Mesendoderm (in vitro differentiated cells): ENCODE measurements at regions not wholly inside any gene's neighbourhood (a gene's known extent, or its start where the extent isn't known, plus 50 kb on each side); places are given as distances from the start of the nearest gene placed in this dataset.

ENCODE experiments used
- DNase-seq: peaks from one replicate; pipeline ENCODE4 v3.0.0; 2013
- H2AK5ac ChIP-seq: 2 replicates; pipeline ENCODE4 v1.6.1; 2013; ENCODE audit warnings: low read length, inconsistent platforms
- H2BK120ac ChIP-seq: 2 replicates; pipeline ENCODE4 v1.6.1; 2013; ENCODE audit warnings: low read depth, mild to moderate bottlenecking, low read length, moderate library complexity, mixed read lengths
- H2BK15ac ChIP-seq: replicated peaks from 2 replicates; pipeline ENCODE4 v1.6.1; 2013; ENCODE audit warnings: low read depth, mild to moderate bottlenecking, moderate library complexity
- H2BK5ac ChIP-seq: 2 replicates; pipeline ENCODE4 v1.6.1; 2013; ENCODE audit warnings: low read length, inconsistent platforms
- H3K18ac ChIP-seq: 2 replicates; pipeline ENCODE4 v1.6.1; 2013; ENCODE audit warnings: mild to moderate bottlenecking, low read length, mixed read lengths
- H3K23ac ChIP-seq: one replicate; pipeline ENCODE4 v1.6.1; 2013; ENCODE audit warnings: low read length
- H3K27ac ChIP-seq: 2 replicates; pipeline ENCODE4 v1.5.1; 2013; ENCODE audit warnings: low read depth, mild to moderate bottlenecking, inconsistent platforms, low read length, moderate library complexity
- H3K27me3 ChIP-seq: 2 replicates; pipeline ENCODE4 v1.6.1; 2013; ENCODE audit warnings: low read length, control low read depth, mild to moderate bottlenecking, inconsistent platforms; ENCODE audit not compliant: insufficient read depth, poor library complexity
- H3K36me3 ChIP-seq: 2 replicates; pipeline ENCODE4 v1.6.1; 2013; ENCODE audit warnings: low read length, inconsistent platforms; ENCODE audit not compliant: control insufficient read depth, insufficient read depth
- H3K4ac ChIP-seq: one replicate; pipeline ENCODE4 v1.6.1; 2013; ENCODE audit warnings: low read depth, mild to moderate bottlenecking, low read length, moderate library complexity
- H3K4me1 ChIP-seq: 2 replicates; pipeline ENCODE4 v1.6.1; 2013; ENCODE audit warnings: low read depth, low read length, inconsistent platforms; ENCODE audit not compliant: control insufficient read depth
- H3K4me2 ChIP-seq: 2 replicates; pipeline ENCODE4 v1.6.1; 2013; ENCODE audit warnings: low read length
- H3K4me3 ChIP-seq: 2 replicates; pipeline ENCODE4 v1.5.1; 2013; ENCODE audit warnings: mild to moderate bottlenecking, low read length
- H3K56ac ChIP-seq: one replicate; pipeline ENCODE4 v1.6.1; 2013; ENCODE audit warnings: low read length
- H3K79me1 ChIP-seq: 2 replicates; pipeline ENCODE4 v1.6.1; 2013; ENCODE audit warnings: low read length, inconsistent platforms
- H3K79me2 ChIP-seq: 2 replicates; pipeline ENCODE4 v1.6.1; 2013; ENCODE audit warnings: mild to moderate bottlenecking, low read length; ENCODE audit not compliant: control insufficient read depth, insufficient read depth
- H3K9ac ChIP-seq: 2 replicates; pipeline ENCODE4 v1.6.1; 2013; ENCODE audit warnings: low read length, inconsistent platforms
- H4K5ac ChIP-seq: one replicate; pipeline ENCODE4 v1.6.1; 2013; ENCODE audit warnings: low read length
- H4K8ac ChIP-seq: one replicate; pipeline ENCODE4 v1.6.1; 2013; ENCODE audit warnings: low read depth, mild to moderate bottlenecking, control low read depth, low read length, moderate library complexity
- WGBS: extraction: QIAGEN DNeasy Blood & Tissue Kit; methylation state at CpG from one replicate; pipeline ENCODE4 v1.1.7; 2013; ENCODE audit warnings: low lambda C conversion rate, missing lambda C conversion rate; ENCODE audit not compliant: insufficient coverage; ENCODE audit errors: extremely low coverage; 5-methylcytosine and 5-hydroxymethylcytosine counted together

- no peaks in the 10 kb centered on the region for H3K36me3 ChIP-seq
- H4K8ac ChIP-seq = no peak overlapping the region
- H3K56ac ChIP-seq = no peak overlapping the region
- H2BK15ac ChIP-seq = no peak overlapping the region
- no peak overlapping the region for H3K4me2 ChIP-seq
- no peak overlapping the region for H3K18ac ChIP-seq
- H3K4ac ChIP-seq = no peak overlapping the region
- no peak overlapping the region for H2BK5ac ChIP-seq
- H3K4me3 ChIP-seq = no peak overlapping the region
- no peak for DNase-seq
- H3K9ac ChIP-seq = no peak overlapping the region
- no peaks in the 10 kb centered on the region for H3K79me1 ChIP-seq
- H3K27me3 ChIP-seq = no peaks in the 10 kb centered on the region
- H3K4me1 ChIP-seq = no peaks in the 10 kb centered on the region
- no peak overlapping the region for H3K27ac ChIP-seq
- H3K79me2 ChIP-seq = no peaks in the 10 kb centered on the region
- no peak overlapping the region for H2AK5ac ChIP-seq
- no peak overlapping the region for H3K23ac ChIP-seq
- H2BK120ac ChIP-seq = no peak overlapping the region
- no peak overlapping the region for H4K5ac ChIP-seq
- no CpG with 5 or more reads among the region's 2 CpGs for WGBS
Measured at GRCh38 chr5:97847920-97848631, 665.0 kb upstream of the RIOK2 start.

- Histone ChIP-seq H2AK5ac (no peak overlapping the region), H3K4me1 (no peaks in the 10 kb centered on the region), H3K56ac (no peak overlapping the region), H3K4ac (no peak overlapping the region), H3K27me3 (no peaks in the 10 kb centered on the region), H3K4me3 (no peak overlapping the region), H4K8ac (no peak overlapping the region), H2BK5ac (no peak overlapping the region), H3K9ac (no peak overlapping the region), H3K27ac (no peak overlapping the region), H3K23ac (no peak overlapping the region), H3K18ac (no peak overlapping the region), H2BK120ac (no peak overlapping the region), H2BK15ac (no peak overlapping the region), H3K79me1 (no peaks in the 10 kb centered on the region), H3K36me3 (no peaks in the 10 kb centered on the region), H3K4me2 (no peak overlapping the region), H3K79me2 (no peaks in the 10 kb centered on the region), H4K5ac (no peak overlapping the region)
- no peak for DNase-seq
- WGBS = no CpG with 5 or more reads among the region's 1 CpG
Measured at GRCh38 chr5:97851036-97851435, 668.0 kb upstream of the RIOK2 start.

GRCh38 chr5:97854871-97855762, 672.1 kb upstream of the RIOK2 start:
- no peaks in the 10 kb centered on the region for H3K27me3 ChIP-seq
- no peak overlapping the region for H3K23ac ChIP-seq
- no peak overlapping the region for H4K5ac ChIP-seq
- H3K4me2 ChIP-seq = no peak overlapping the region
- H2AK5ac ChIP-seq = no peak overlapping the region
- H3K79me1 ChIP-seq = no peaks in the 10 kb centered on the region
- H3K4me1 ChIP-seq = no peaks in the 10 kb centered on the region
- H3K18ac ChIP-seq = peak overlapping the region; percentile 21
- no peak overlapping the region for H3K27ac ChIP-seq
- H3K4me3 ChIP-seq = no peak overlapping the region
- H3K9ac ChIP-seq = no peak overlapping the region
- no CpG with 5 or more reads among the region's 9 CpGs for WGBS
- H4K8ac ChIP-seq = no peak overlapping the region
- no peak overlapping the region for H2BK15ac ChIP-seq
- no peak overlapping the region for H2BK120ac ChIP-seq
- no peaks in the 10 kb centered on the region for H3K79me2 ChIP-seq
- no peak overlapping the region for H3K4ac ChIP-seq
- no peaks in the 10 kb centered on the region for H3K36me3 ChIP-seq
- no peak overlapping the region for H3K56ac ChIP-seq
- no peak overlapping the region for H2BK5ac ChIP-seq
- DNase-seq = peak; percentile 82

- H3K18ac ChIP-seq = no peak overlapping the region
- H3K79me2 ChIP-seq = no peaks in the 10 kb centered on the region
- no peak overlapping the region for H2BK120ac ChIP-seq
- no peak overlapping the region for H4K8ac ChIP-seq
- no peaks in the 10 kb centered on the region for H3K79me1 ChIP-seq
- no CpG with 5 or more reads among the region's 2 CpGs for WGBS
- H3K27ac ChIP-seq = no peak overlapping the region
- no peak overlapping the region for H3K4me2 ChIP-seq
- no peak overlapping the region for H3K4ac ChIP-seq
- no peak overlapping the region for H3K23ac ChIP-seq
- no peak overlapping the region for H3K9ac ChIP-seq
- no peak overlapping the region for H2AK5ac ChIP-seq
- H3K27me3 ChIP-seq = no peaks in the 10 kb centered on the region
- H3K4me3 ChIP-seq = no peak overlapping the region
- H3K36me3 ChIP-seq = no peaks in the 10 kb centered on the region
- H3K56ac ChIP-seq = no peak overlapping the region
- H2BK15ac ChIP-seq = no peak overlapping the region
- DNase-seq = no peak
- no peak overlapping the region for H2BK5ac ChIP-seq
- no peak overlapping the region for H4K5ac ChIP-seq
- no peaks in the 10 kb centered on the region for H3K4me1 ChIP-seq
Measured at GRCh38 chr5:97874491-97874890, 691.4 kb upstream of the RIOK2 start.

- DNase-seq = no peak
- Histone ChIP-seq H3K18ac (no peak overlapping the region), H3K4me1 (no peaks in the 10 kb centered on the region), H3K9ac (no peak overlapping the region), H2BK15ac (no peak overlapping the region), H3K23ac (no peak overlapping the region), H2AK5ac (no peak overlapping the region), H3K27ac (no peak overlapping the region), H3K4ac (no peak overlapping the region), H3K56ac (no peak overlapping the region), H4K8ac (no peak overlapping the region), H4K5ac (no peak overlapping the region), H3K79me2 (no peaks in the 10 kb centered on the region), H3K36me3 (no peaks in the 10 kb centered on the region), H2BK120ac (no peak overlapping the region), H3K27me3 (no peaks in the 10 kb centered on the region), H2BK5ac (no peak overlapping the region), H3K4me3 (no peak overlapping the region), H3K79me1 (no peaks in the 10 kb centered on the region), H3K4me2 (no peak overlapping the region)
- no CpG with 5 or more reads among the region's 2 CpGs for WGBS
Measured at GRCh38 chr5:97876272-97876671, 693.2 kb upstream of the RIOK2 start.
